Loucy (cell line): ENCODE measurements at regions not wholly inside any gene's neighbourhood (a gene's known extent, or its start where the extent isn't known, plus 50 kb on each side); places are given as distances from the start of the nearest gene placed in this dataset.

Experiments used
- H2AFZ ChIP-seq: fragments of 200-600 bp; sonication (generic); 2 replicates; pipeline ENCODE4 v1.6.0; 2016; ENCODE audit warnings: antibody characterized with exemption, mild to moderate bottlenecking, low read length, moderate library complexity
- H3F3A ChIP-seq: fragments of 200-600 bp; 2 replicates; pipeline ENCODE4 v1.6.0; 2016; ENCODE audit warnings: antibody characterized with exemption, low read depth, mild to moderate bottlenecking
- H3K27me3 ChIP-seq: fragments of 200-600 bp; sonication (generic); 2 replicates; pipeline ENCODE4 v1.6.1; 2014; ENCODE audit warnings: low read length, mild to moderate bottlenecking; ENCODE audit not compliant: insufficient read depth, poor library complexity, severe bottlenecking
- H3K36me3 ChIP-seq: fragments of 200-600 bp; sonication (generic); 2 replicates; pipeline ENCODE4 v1.6.1; 2016; ENCODE audit warnings: low read length; ENCODE audit not compliant: insufficient read depth
- H3K4me1 ChIP-seq: fragments of 200-600 bp; sonication (generic); 2 replicates; pipeline ENCODE4 v1.5.1; 2014; ENCODE audit warnings: low read length, mild to moderate bottlenecking; ENCODE audit not compliant: insufficient read depth, poor library complexity, severe bottlenecking
- H3K4me2 ChIP-seq: fragments of 200-600 bp; sonication (generic); 2 replicates; pipeline ENCODE4 v1.6.0; 2014; ENCODE audit warnings: antibody characterized with exemption, low read length, low read depth, mild to moderate bottlenecking; ENCODE audit not compliant: poor library complexity, severe bottlenecking
- H3K4me3 ChIP-seq: fragments of 200-600 bp; sonication (generic); 2 replicates; pipeline ENCODE4 v1.5.1; 2014; ENCODE audit warnings: low read length, mild to moderate bottlenecking, mixed read lengths; ENCODE audit not compliant: poor library complexity, severe bottlenecking
- H3K79me2 ChIP-seq: fragments of 200-600 bp; sonication (generic); 2 replicates; pipeline ENCODE4 v1.6.1; 2014; ENCODE audit warnings: low read length; ENCODE audit not compliant: insufficient read depth
- H3K9ac ChIP-seq: fragments of 200-600 bp; sonication (generic); 2 replicates; pipeline ENCODE4 v1.6.0; 2014; ENCODE audit warnings: mild to moderate bottlenecking, low read depth, low read length, moderate library complexity; ENCODE audit not compliant: poor library complexity, severe bottlenecking
- H3K9me2 ChIP-seq: fragments of 200-600 bp; sonication (generic); replicated peaks from 2 replicates; pipeline ENCODE4 v1.6.1; 2016; ENCODE audit warnings: low read depth, low read length, mixed read lengths
- H3K9me3 ChIP-seq: fragments of 200-600 bp; sonication (generic); 2 replicates; pipeline ENCODE4 v1.6.1; 2014; ENCODE audit warnings: mild to moderate bottlenecking, antibody characterized with exemption, low read length, low read depth; ENCODE audit not compliant: insufficient read depth
- H4K20me1 ChIP-seq: fragments of 200-600 bp; sonication (generic); 2 replicates; pipeline ENCODE4 v1.6.0; 2014; ENCODE audit warnings: antibody characterized with exemption, low read length, mild to moderate bottlenecking; ENCODE audit not compliant: insufficient read depth, poor library complexity, severe bottlenecking
- EZH2phosphoT487 ChIP-seq: fragments of 200-600 bp; IDR thresholded peaks from 2 replicates; pipeline ENCODE4 v1.6.1; 2018; ENCODE audit warnings: antibody characterized with exemption, mild to moderate bottlenecking, moderate library complexity, borderline replicate concordance
- TF ChIP-seq, protein P1 (sequence below): fragments of 200-600 bp; sonication (generic); conservative IDR thresholded peaks from 2 replicates; pipeline ENCODE4 v1.5.1; 2014; ENCODE audit warnings: mild to moderate bottlenecking, antibody characterized with exemption, low read length

GRCh38 chr7:88386665-88387156 lies 80.0 kb upstream of the STEAP4 start:
- H3K36me3 ChIP-seq: no peaks in the 10 kb centered on the region
- no peaks in the 10 kb centered on the region for H3K79me2 ChIP-seq
- H3K4me3 ChIP-seq: no peak overlapping the region

DNA sequence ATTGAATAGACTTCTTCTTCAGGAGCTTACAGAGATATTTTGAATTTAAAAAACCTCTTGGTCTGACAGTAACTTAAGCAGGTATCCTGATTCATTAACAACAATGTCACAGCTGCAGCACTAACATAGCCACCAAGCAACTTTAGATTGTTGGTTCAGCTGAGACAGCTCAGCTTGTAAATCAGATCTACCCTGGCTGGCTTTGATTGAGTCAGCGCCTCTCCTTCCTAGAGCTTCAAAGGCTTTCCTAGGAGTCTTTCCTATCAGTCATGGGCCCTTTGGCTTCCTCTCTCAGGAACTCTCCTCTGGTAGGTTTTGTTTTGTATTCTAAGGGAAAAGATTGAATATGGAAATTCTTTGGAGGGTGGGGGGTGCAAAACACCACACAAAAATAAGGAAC lies 70.7 kb upstream of the STEAP4 start:
- no peak for TF ChIP-seq EZH2phosphoT487
- TF ChIP-seq, protein P1, sequence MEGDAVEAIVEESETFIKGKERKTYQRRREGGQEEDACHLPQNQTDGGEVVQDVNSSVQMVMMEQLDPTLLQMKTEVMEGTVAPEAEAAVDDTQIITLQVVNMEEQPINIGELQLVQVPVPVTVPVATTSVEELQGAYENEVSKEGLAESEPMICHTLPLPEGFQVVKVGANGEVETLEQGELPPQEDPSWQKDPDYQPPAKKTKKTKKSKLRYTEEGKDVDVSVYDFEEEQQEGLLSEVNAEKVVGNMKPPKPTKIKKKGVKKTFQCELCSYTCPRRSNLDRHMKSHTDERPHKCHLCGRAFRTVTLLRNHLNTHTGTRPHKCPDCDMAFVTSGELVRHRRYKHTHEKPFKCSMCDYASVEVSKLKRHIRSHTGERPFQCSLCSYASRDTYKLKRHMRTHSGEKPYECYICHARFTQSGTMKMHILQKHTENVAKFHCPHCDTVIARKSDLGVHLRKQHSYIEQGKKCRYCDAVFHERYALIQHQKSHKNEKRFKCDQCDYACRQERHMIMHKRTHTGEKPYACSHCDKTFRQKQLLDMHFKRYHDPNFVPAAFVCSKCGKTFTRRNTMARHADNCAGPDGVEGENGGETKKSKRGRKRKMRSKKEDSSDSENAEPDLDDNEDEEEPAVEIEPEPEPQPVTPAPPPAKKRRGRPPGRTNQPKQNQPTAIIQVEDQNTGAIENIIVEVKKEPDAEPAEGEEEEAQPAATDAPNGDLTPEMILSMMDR: no peak

More at GRCh38 chr7:88386665-88387156, 80.0 kb upstream of the STEAP4 start:
- TF ChIP-seq, protein P1: no peak
- Histone ChIP-seq H3K9me3 (no peaks in the 10 kb centered on the region), H3K4me1 (peaks cover 10% of the 10 kb centered on the region), H3K9ac (no peak overlapping the region), H3K27me3 (no peaks in the 10 kb centered on the region), H4K20me1 (no peaks in the 10 kb centered on the region), H3K4me2 (no peak overlapping the region), H3K9me2 (no peaks in the 10 kb centered on the region), H2AFZ (no peak overlapping the region), H3F3A (no peaks in the 10 kb centered on the region)

DNA sequence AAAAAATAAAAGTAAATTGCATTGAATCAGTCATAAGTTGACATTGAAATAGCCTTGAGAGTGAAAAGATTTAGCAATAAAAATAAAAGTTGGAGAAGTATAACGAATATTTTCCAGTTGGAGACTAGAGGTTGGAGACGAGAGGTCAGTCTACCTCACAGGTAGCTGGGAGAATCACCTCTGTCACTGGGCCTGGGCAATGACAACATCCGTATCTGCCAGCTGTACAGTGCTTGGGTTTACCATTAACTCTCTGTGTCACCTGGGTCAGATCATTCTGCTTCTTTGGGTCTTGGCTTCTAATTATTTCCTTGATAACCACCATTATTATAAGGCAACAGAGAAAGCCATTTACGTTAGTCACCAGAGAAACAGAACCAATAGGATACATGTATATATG lies 62.0 kb upstream of the STEAP4 start:
- no peaks in the 10 kb centered on the region for H3K79me2 ChIP-seq
- no peaks in the 10 kb centered on the region for H3K27me3 ChIP-seq
- no peaks in the 10 kb centered on the region for H3K36me3 ChIP-seq
- H3K9me3 ChIP-seq: no peaks in the 10 kb centered on the region
- no peaks in the 10 kb centered on the region for H3K9me2 ChIP-seq
- no peaks in the 10 kb centered on the region for H3F3A ChIP-seq
- H3K4me2 ChIP-seq: no peak overlapping the region
- no peak overlapping the region for H3K9ac ChIP-seq
- H2AFZ ChIP-seq: no peak overlapping the region
- TF ChIP-seq, protein P1: no peak
- TF ChIP-seq EZH2phosphoT487: no peak
- H4K20me1 ChIP-seq: no peaks in the 10 kb centered on the region
- H3K4me3 ChIP-seq: no peak overlapping the region
- H3K4me1 ChIP-seq: no peaks in the 10 kb centered on the region

More for the DNA sequence above, 70.7 kb upstream of the STEAP4 start:
- Histone ChIP-seq H3K79me2 (no peaks in the 10 kb centered on the region), H3K9me2 (no peaks in the 10 kb centered on the region), H2AFZ (no peak overlapping the region), H3K27me3 (no peaks in the 10 kb centered on the region), H3K4me3 (no peak overlapping the region), H3K4me1 (no peaks in the 10 kb centered on the region), H3K4me2 (no peak overlapping the region), H3K9me3 (no peaks in the 10 kb centered on the region), H3K9ac (no peak overlapping the region), H3K36me3 (no peaks in the 10 kb centered on the region), H4K20me1 (no peaks in the 10 kb centered on the region), H3F3A (no peaks in the 10 kb centered on the region)
